ENCODE measurements at regions not wholly inside any gene's neighbourhood (a gene's known extent, or its start where the extent isn't known, plus 50 kb on each side); places are given as distances from the start of the nearest gene placed in this dataset.

GRCh38 chr15:66934868-66935520 is 130.4 kb upstream of the SMAD3 start:
- no peak for TF ChIP-seq CTCF (IDR thresholded peaks at IDR 0.05; ENCODE audit: low read depth, low read length, missing control alignments)
- no peak for DNase-seq (ENCODE audit: extremely low read depth, low read depth)
- H3K4me3 ChIP-seq (replicated peaks; ENCODE audit: low read depth, low read length): no peak overlapping the region

GRCh38 chr15:66935688-66936087 is 129.7 kb upstream of the SMAD3 start:
- no peak for TF ChIP-seq CTCF (IDR thresholded peaks at IDR 0.05; ENCODE audit: low read depth, low read length, missing control alignments)
- peak overlapping the region; percentile 45 for H3K4me3 ChIP-seq (replicated peaks; ENCODE audit: low read depth, low read length)
- no peak for DNase-seq (ENCODE audit: extremely low read depth, low read depth)

GRCh38 chr15:66936109-66936860 is 129.1 kb upstream of the SMAD3 start:
- peak overlapping the region; percentile 45 for H3K4me3 ChIP-seq (replicated peaks; ENCODE audit: low read depth, low read length)
- TF ChIP-seq CTCF (IDR thresholded peaks at IDR 0.05; ENCODE audit: low read depth, low read length, missing control alignments): no peak

GRCh38 chr15:66936861-66937582 is 128.4 kb upstream of the SMAD3 start:
- DNase-seq (ENCODE audit: extremely low read depth, low read depth): no peak
- H3K4me3 ChIP-seq (replicated peaks; ENCODE audit: low read depth, low read length): peak overlapping the region; percentile 45
- TF ChIP-seq CTCF (IDR thresholded peaks at IDR 0.05; ENCODE audit: low read depth, low read length, missing control alignments): no peak

More at GRCh38 chr15:66936109-66936860, 129.1 kb upstream of the SMAD3 start:
- peak; percentile 81 for DNase-seq (ENCODE audit: extremely low read depth, low read depth)

- no peak for DNase-seq (ENCODE audit: extremely low read depth, low read depth)
- H3K4me3 ChIP-seq (replicated peaks; ENCODE audit: low read depth, low read length): no peak overlapping the region
- no peak for TF ChIP-seq CTCF (IDR thresholded peaks at IDR 0.05; ENCODE audit: low read depth, low read length, missing control alignments)
These were observed 127.8 kb upstream of the SMAD3 start for GRCh38 chr15:66937588-66937987.

GRCh38 chr15:66938114-66938830 is 127.1 kb upstream of the SMAD3 start:
- no peak for TF ChIP-seq CTCF (IDR thresholded peaks at IDR 0.05; ENCODE audit: low read depth, low read length, missing control alignments)
- no peak for DNase-seq (ENCODE audit: extremely low read depth, low read depth)
- H3K4me3 ChIP-seq (replicated peaks; ENCODE audit: low read depth, low read length): no peak overlapping the region
